ENCODE measurements at regions not wholly inside any gene's neighbourhood (a gene's known extent, or its start where the extent isn't known, plus 50 kb on each side); places are given as distances from the start of the nearest gene placed in this dataset.

DNA sequence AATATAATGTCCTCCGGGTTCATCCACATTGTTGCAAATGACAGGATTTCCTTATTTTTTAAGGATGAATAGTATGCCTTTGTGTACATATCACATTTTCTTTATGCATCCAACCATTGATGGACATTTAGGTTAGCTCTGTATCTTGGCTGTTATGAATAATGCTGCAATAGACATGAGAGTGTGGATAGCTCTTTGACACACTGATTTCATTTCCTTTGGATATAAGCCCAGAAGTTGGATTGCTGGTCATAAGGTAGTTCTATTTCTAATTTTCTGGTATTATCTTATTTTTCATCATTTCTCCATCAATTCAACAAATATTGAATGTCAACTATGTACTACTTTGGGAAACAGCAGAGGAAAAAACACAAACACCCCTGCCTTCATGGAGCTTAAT, 423.3 kb downstream of the MTX2 start:
- TF ChIP-seq, protein P1, sequence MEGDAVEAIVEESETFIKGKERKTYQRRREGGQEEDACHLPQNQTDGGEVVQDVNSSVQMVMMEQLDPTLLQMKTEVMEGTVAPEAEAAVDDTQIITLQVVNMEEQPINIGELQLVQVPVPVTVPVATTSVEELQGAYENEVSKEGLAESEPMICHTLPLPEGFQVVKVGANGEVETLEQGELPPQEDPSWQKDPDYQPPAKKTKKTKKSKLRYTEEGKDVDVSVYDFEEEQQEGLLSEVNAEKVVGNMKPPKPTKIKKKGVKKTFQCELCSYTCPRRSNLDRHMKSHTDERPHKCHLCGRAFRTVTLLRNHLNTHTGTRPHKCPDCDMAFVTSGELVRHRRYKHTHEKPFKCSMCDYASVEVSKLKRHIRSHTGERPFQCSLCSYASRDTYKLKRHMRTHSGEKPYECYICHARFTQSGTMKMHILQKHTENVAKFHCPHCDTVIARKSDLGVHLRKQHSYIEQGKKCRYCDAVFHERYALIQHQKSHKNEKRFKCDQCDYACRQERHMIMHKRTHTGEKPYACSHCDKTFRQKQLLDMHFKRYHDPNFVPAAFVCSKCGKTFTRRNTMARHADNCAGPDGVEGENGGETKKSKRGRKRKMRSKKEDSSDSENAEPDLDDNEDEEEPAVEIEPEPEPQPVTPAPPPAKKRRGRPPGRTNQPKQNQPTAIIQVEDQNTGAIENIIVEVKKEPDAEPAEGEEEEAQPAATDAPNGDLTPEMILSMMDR (IDR thresholded peaks at IDR 0.05; ENCODE audit: low read depth, low read length, missing input control) = no peak
- TF ChIP-seq MAX (IDR thresholded peaks at IDR 0.05) (no peak), GABPA (IDR thresholded peaks at IDR 0.05 in 1 of 2, conservative IDR thresholded peaks at IDR 0.05 in 1 of 2) (no peak), EGR1 (IDR thresholded peaks at IDR 0.05; ENCODE audit: low read depth in 2 of 2) (no peak), YY1 (IDR thresholded peaks at IDR 0.05) (no peak), SP1 (IDR thresholded peaks at IDR 0.05) (no peak), REST (IDR thresholded peaks at IDR 0.05) (no peak), ATF3 (IDR thresholded peaks at IDR 0.05) (no peak), ZBTB33 (IDR thresholded peaks at IDR 0.05) (no peak), HNF4A (conservative IDR thresholded peaks at IDR 0.05) (no peak), HNF4G (IDR thresholded peaks at IDR 0.05) (no peak), TAF1 (conservative IDR thresholded peaks at IDR 0.05) (no peak), FOXA1 (IDR thresholded peaks at IDR 0.05) (no peak), RXRA (IDR thresholded peaks at IDR 0.05) (no peak)
